ENCODE measurements at regions not wholly inside any gene's neighbourhood (a gene's known extent, or its start where the extent isn't known, plus 50 kb on each side); places are given as distances from the start of the nearest gene placed in this dataset.

- DNase-seq (ENCODE audit: low spot score) = no peak
These were observed 57.1 kb upstream of the ATG10 start for GRCh38 chr5:81914696-81915095.

- DNase-seq (ENCODE audit: low spot score) = no peak
These were observed 58.9 kb upstream of the ATG10 start for GRCh38 chr5:81912933-81913332.

DNA sequence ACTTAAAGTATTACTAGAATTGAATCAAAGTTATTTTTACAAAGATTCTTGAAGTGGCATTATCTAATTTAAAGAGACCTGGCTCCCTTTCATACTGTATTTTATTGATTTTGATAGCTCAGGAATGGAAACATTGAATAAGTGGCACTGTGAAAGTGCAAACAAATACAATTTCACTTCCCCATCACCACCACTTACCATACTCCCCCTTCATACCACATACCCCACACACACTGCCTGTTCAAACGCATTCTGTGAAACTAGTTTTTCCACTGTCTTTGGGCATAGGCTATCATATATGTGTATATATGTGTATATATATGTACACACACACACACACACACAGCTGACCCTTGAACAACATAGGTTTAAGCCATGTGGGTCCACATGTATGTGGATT lies 62.1 kb upstream of the ATG10 start:
- no peak for DNase-seq (ENCODE audit: low spot score)

- no peak for DNase-seq (ENCODE audit: low spot score)
These were observed 63.1 kb upstream of the ATG10 start for GRCh38 chr5:81908771-81909170.

DNA sequence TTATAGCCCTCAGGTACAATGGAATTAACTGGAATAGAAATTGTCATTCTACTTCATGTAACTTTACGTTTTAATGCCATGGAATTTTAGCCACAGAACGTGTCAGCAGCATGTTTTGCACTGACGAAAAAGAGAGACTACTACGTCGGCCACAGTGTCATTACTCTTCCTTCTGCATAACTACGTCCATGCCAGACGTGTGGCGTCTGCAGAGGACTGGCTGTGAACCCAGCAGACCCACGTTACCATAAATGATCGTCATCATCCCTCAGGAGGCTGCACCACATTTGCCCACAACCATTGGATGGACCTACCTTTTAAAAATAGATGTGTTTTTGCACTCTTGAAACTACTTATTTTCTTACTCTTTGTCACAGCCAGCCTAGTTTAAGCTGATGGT lies 63.8 kb upstream of the ATG10 start:
- no peak for DNase-seq (ENCODE audit: low spot score)

- DNase-seq (ENCODE audit: low spot score) = no peak
These were observed 64.7 kb upstream of the ATG10 start for GRCh38 chr5:81907012-81907635.

DNA sequence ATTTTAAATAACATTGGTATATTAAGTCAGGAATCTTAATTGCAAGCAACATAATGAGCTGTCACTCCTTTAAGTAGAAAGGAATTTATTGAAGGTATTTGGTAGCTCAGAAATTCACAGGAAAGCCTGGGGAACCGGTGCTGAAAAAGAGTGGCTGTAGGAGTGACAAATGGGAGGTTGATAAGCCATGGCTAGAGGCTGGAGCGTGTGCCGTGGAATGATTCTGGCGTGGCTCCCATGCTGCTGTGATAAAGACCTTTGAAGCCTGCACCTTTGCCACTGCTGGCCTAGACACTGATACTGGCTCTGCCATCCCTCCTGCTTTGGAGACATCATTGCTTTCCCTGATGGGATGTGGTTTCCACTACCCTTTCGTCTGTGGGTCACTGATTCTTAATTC lies 65.7 kb upstream of the ATG10 start:
- no peak for DNase-seq (ENCODE audit: low spot score)

GRCh38 chr5:81904861-81905260 lies 67.0 kb upstream of the ATG10 start:
- no peak for DNase-seq (ENCODE audit: low spot score)

GRCh38 chr5:81904166-81904565 lies 67.7 kb upstream of the ATG10 start:
- no peak for DNase-seq (ENCODE audit: low spot score)

- no peak for DNase-seq (ENCODE audit: low spot score)
These were observed 70.2 kb upstream of the ATG10 start for GRCh38 chr5:81901586-81901985.

- no peak for DNase-seq (ENCODE audit: low spot score)
These were observed 72.7 kb upstream of the ATG10 start for GRCh38 chr5:81899123-81899522.

DNA sequence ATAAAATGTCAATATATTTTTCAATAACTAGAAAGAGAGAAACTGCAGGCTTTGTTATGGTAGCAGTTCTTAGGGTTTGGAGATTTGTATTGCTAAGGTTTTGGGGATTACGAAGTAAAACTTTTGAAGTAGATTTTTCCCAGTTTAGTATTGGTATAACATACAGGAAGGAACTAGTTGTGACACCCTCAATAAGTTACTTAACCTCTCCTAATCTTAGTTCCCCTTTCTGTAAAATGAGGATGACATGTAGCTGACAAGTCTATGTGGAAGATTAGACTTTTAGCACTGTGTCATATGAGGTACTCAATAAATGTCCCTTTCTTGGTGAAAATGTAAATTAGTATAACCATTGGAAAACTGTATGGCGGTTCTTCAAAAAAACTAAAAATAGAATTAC lies 73.4 kb upstream of the ATG10 start:
- no peak for DNase-seq (ENCODE audit: low spot score)

DNA sequence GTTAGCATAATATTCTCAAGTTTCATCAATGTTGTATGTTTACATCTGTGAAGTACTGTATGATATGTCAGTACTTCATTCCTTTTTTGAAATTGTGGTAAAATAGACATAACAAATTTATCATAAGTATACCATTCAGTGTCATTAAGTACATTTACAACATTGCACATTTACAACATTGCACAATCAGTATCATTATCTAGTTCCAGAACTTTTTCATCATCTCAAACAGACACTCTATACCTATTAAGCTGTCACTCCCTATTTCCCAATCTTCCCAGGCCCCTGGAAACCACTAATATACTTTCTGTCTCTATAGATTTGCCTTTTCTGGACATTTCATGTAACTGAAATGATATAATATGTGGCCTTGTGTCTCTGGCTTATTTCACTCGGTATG lies 75.1 kb upstream of the ATG10 start:
- no peak for DNase-seq (ENCODE audit: low spot score)

GRCh38 chr5:81895307-81895706 lies 76.5 kb upstream of the ATG10 start:
- DNase-seq (ENCODE audit: low spot score) = no peak

- no peak for DNase-seq (ENCODE audit: low spot score)
These were observed 77.9 kb upstream of the ATG10 start for GRCh38 chr5:81893961-81894360.

DNA sequence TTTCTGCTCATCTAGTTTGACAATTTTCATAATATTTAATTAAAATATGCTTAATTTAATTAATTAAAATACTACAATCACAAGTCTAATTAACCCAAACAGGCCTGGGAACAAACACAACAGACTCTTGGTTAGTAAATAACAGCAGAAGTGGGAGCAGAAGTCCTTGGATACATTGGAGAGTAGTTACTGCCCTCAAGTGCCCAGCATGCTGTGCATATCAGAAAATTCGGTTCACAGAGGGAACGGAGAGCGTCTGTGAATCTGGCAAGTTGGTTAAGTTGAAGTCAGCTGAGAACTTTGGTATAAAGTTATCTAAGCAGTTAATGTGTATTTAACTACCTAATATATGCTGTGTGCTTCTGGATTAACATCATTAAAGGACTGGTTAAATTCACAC lies 87.0 kb upstream of the ATG10 start:
- no peak for DNase-seq (ENCODE audit: low spot score)

DNA sequence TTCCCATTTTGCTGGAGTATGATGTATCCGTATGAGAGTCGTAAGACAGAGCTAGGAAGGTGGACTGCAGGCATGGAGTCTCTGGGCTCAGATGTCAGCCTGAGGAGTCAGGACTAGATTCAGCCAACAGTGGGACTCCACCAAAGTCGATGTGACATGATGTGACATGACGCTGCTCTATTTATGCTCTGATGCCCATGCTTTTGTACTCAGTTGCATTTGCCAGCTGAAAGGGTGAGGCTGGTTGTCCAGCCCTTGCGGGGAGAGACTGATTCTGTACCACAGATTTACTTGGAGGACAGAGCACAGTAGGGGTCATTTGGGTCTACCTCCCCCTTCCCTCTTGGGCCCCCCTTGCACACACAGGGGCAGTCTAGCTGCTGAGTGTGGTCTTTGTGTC lies 88.5 kb upstream of the ATG10 start:
- DNase-seq (ENCODE audit: low spot score) = no peak

DNA sequence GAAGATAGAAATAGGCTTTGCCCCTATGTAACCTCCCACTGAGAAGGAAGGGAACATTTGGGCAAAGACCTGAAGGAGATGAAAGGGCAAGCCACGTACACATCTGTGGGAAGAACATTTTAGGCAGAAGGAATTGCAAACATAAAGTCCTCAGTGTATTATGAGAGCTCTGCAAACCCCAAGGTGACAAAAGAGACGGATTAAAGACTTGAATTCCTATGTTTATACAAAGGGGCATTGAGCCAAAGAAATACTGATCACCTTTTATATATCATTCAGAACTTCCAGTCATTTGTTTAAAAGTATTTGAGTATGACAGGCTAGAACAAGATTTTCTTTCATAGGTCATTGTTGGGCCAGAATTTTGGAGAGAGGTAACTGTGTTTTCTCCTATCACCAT lies 90.2 kb upstream of the ATG10 start:
- no peak for DNase-seq (ENCODE audit: low spot score)

DNA sequence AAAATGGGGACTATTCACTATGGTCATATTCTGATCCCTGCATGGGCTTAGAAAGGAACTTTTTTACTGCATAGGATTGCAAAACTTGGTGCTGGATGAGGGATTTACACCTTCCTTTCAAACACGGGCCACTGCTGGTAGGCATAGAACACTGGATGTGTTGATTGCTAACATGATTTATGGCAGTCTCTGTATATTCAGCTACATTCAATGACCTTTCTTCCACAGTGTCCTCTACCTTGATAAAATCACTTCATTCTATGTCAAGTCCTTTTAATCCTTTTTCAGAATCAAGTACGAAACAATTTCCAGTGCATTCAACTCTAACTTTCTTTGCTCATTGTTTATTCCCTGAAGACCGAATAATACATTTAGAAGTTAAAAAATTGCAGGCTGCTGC lies 91.9 kb upstream of the ATG10 start:
- DNase-seq (ENCODE audit: low spot score) = no peak

GRCh38 chr5:81878333-81878732 lies 93.5 kb upstream of the ATG10 start:
- no peak for DNase-seq (ENCODE audit: low spot score)

DNA sequence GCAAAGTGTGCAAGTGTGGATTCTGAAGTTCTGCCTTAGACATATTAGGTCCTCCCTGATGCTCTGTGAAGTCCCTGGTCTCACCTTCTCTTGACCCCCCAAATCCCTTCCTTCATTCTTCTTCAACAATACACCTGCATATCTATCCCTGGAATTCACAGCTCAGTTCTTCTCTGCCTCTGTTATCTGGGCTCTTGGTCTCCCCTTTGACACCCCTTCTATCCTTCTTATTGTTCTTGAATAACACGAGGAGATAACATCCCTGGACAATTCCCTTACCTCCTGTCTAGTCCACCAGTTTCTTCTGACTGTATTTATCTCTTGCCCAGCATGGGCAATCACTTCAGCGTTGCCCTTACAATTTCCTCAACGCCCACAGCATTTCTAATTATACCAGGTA lies 104.8 kb upstream of the ATG10 start:
- no peak for DNase-seq (ENCODE audit: low spot score)

GRCh38 chr5:81860778-81861177 lies 109.9 kb upstream of the SSBP2 start:
- DNase-seq (ENCODE audit: low spot score) = no peak

DNA sequence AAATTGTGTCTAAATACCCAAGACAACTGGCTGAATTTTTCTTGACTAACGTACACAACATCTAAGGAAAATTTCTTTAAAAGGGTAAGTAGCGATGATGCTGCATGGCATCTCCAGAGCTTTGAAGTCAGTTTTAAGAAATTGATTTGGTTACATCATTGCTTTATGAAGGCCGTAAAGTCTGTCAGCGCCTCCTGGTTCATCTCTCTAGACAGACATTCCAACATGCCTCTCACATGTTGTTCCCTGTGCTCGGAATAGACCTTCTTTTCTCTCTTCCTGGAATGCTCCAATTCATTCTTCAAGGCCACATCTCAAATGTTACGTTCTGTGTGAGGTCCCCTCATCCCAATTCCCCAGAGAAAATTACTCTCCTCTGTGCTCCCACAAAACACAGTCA lies 108.7 kb upstream of the SSBP2 start:
- DNase-seq (ENCODE audit: low spot score) = no peak

Data from mesenteric fat pad (tissue), 1 donor.